ENCODE measurements at regions not wholly inside any gene's neighbourhood (a gene's known extent, or its start where the extent isn't known, plus 50 kb on each side); places are given as distances from the start of the nearest gene placed in this dataset.
"Not testable (repeated sequence)": the region's sequence is repeated elsewhere in the genome, so short reads cannot be mapped to it uniquely, and the experiment has no call there.

DNA sequence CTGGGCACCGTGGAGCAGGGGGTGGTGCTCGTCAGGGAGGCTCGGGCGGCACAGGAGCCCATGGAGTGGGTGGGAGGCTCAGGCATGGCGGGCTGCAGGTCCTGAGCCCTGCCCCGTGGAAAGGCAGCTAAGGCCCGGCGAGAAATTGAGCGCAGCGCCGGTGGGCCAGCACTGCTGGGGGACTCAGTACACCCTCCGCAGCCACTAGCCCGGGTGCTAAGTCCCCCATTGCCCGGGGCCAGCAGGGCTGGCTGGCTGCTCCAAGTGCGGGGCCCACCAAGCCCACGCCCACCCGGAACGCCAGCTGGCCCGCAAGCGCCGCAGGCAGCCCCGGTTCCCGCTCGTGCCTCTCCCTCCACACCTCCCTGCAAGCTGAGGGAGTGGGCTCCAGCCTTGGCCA lies 216.3 kb downstream of the RAP2B start:
- DNase-seq: not testable (repeated sequence)

DNA sequence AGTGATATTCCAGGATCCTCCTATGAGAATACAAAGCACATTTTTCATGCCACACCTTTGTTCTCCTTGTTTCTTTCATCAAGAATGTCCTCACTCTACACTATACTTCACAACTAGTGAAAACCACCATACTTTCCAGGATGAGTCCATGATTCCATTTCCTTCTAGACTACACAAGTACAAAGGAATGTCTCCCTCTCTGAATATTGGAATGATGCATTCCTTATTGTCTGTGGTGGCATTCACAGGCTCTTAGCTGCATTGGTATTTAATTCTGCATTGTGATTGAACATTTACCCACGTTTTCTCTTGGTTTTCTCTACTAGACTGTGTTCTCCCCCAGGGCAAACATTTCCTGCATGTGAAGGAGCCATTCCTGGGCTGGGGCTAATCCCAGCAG lies 217.5 kb downstream of the RAP2B start:
- no peak for DNase-seq

GRCh38 chr3:153385343-153385742 lies 223.3 kb downstream of the RAP2B start:
- no peak for DNase-seq

GRCh38 chr3:153392363-153392762 lies 230.3 kb downstream of the RAP2B start:
- DNase-seq: no peak

DNA sequence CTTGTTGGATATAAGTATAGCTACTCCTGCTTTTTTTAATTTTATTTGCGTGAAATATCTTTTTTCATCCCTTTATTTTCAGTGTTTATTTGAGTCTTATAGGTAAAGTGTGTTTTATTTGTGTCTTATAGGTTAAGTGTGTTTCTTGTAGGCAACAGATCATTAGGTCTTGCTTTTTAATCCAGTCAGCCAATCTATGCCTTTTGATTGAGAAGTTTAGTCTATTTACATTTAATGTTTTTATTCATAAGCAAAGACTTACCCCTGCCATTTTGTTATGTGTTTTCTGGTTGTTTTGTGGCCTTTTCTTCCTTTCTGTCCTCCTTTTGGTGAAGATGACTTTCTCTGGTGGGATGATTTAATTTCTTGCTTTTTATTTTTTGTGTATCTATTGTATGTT lies 232.0 kb downstream of the RAP2B start:
- no peak for DNase-seq

DNA sequence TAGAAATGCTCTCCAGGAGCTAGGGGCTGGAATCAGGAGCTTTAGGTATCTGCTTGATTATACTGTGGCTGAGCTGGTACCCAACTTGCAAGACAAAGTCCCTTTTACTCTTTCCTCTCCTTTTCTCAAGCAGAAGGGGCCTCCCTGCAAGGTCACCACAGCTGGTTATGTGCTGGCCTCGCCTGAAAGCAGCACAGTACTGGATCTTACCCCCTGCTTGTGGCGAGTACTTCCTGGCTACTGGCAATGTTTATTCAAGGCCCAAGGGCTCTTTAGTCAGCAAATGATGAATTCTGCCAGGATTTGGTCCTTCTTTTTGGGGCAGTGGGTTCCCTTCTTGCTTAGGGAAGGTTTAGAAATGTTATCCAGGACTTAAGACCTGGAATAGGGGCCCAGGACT lies 234.6 kb downstream of the RAP2B start:
- DNase-seq: no peak

- no peak for DNase-seq
Measured at GRCh38 chr3:153397794-153398193, 235.8 kb downstream of the RAP2B start.

- no peak for DNase-seq
Measured at GRCh38 chr3:153399636-153400035, 237.6 kb downstream of the RAP2B start.

DNA sequence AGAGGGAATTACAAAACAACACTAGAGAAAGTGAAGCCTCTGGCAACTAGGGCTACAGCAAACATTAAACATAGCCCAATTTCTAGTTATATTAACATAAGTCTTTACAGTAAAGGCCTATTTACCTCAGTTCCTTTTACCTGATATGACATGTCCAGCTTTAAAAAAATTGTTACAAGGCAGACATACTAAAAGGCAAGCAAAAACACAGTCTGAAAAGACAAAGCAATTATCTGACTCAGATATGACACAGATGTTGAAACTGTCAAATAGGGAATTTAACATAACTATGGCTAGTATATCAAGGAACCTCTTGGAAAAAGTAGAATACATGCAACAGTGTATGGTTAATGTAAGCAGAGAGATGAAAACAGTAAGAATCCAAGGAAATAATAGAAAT lies 238.6 kb downstream of the RAP2B start:
- no peak for DNase-seq

DNA sequence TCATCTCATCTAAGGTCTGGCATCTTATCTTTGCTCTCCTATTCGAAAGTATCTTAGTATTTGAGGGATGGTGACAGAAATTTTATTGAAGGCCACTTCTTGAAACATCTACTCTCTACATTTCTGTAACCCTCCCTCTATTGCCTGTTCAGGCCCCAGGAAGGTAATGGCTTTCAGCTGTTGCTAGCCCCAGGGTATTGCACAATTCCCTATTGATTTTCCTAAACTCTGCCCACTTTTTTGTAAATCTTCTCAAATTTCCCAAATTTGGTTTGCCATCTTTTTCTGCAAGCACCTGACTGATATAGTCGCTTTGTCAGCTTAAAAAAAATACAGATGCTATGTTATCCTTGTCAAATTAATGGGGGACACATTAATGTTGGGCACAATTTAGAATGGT lies 242.1 kb downstream of the RAP2B start:
- DNase-seq: no peak

GRCh38 chr3:153405320-153405719 lies 243.3 kb downstream of the RAP2B start:
- DNase-seq: not testable (repeated sequence)

DNA sequence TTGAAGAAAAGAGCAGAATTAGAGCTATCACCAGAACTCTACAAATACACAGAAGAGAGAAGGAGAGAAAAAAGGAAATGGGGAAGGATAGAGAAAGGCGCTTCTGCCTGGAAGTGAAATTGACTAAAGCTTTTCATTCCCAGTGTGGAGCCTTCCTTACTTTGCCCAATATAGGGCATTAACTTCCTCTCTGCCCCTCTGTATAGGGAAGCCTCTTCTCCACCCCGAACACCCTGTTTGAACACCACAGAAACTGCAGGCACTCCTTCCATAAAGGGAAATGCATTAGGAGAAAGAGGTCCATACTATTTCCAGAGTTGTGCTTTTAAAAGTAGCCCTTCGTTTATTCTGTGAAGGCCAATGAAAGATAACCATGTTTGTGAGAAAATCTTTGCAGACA lies 248.5 kb downstream of the RAP2B start:
- DNase-seq: no peak

GRCh38 chr3:153414982-153415381 lies 253.0 kb downstream of the RAP2B start:
- no peak for DNase-seq

- no peak for DNase-seq
Measured at GRCh38 chr3:153422314-153422713, 260.3 kb downstream of the RAP2B start.

- DNase-seq: not testable (repeated sequence)
Measured at GRCh38 chr3:153423820-153424219, 261.8 kb downstream of the RAP2B start.

- DNase-seq: no peak
Measured at GRCh38 chr3:153426344-153426743, 264.3 kb downstream of the RAP2B start.

DNA sequence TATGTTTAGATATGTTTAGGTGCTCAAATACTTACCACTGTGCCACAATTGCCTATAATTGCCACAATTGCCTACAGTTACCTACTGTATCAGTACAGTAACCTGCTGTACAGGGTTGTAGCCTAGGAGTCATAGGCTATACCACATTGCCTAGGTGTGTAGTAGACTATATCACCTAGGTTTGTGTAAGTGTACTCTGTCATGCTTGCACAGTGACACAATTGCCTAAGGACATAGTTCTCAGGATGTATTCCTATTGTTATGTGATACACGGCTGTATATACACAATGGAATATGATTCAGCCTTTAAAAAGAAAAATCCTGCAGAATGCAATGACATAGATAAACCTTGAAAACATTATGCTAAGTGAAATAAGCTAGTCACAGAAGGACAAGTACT lies 264.8 kb downstream of the RAP2B start:
- no peak for DNase-seq

DNA sequence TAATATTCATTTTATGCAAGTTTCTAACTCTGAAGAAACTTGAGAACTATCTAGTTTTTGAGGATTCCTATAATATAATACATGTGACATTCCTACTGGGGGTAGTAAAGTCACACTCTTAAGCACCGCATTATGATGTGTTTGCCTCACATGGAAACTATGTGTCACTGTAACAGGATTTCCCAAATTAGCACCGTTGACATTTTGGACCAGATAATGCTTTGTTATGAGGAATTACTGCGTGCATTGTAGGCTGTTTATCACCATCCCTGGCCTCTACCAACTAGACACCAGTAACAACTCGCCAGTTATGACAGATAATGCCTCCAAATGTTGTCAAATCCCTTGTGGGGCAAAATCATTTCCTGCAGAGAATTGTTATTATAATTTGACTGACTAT lies 267.8 kb downstream of the RAP2B start:
- DNase-seq: no peak

GRCh38 chr3:153431076-153431475 lies 269.1 kb downstream of the RAP2B start:
- no peak for DNase-seq

DNA sequence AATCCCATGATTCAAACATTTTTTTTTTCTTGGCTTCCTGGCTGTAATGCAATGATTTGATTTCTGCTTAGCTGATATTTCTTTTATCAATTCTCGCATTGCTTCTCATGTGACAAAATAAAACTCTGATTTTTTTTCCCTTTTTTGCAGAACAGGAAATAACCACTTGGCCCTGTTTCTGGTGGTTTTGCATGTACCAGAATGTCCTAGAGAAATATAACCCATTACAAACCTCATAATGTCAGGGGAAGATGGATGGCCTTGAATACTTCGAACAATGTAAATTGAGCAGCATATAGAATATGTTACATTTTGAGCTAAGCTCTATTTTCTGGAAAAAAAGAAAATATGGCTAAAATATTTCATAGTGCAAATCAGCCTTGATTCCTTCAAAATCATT lies 275.6 kb downstream of the RAP2B start:
- DNase-seq: no peak

DNA sequence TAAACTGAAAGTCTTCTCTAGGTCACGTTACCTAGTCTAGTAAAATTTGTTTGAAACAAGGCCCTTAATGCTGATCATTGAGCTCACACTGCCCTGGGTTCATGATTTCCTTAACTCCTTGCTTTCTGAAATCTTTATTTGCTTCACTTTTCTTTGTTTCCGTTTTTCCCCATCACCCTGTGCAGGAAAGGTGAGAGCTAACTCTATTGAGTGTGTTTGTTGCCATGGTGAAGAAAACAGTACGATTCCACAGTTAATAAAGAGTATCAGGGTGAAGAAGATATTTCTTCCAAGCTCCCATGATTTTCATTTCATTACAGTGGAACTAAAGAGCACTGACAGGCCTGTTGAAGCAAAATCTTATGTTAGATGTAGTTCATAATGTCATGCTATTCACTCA lies 276.2 kb downstream of the RAP2B start:
- no peak for DNase-seq

- no peak for DNase-seq
Measured at GRCh38 chr3:153439780-153440179, 277.8 kb downstream of the RAP2B start.

DNA sequence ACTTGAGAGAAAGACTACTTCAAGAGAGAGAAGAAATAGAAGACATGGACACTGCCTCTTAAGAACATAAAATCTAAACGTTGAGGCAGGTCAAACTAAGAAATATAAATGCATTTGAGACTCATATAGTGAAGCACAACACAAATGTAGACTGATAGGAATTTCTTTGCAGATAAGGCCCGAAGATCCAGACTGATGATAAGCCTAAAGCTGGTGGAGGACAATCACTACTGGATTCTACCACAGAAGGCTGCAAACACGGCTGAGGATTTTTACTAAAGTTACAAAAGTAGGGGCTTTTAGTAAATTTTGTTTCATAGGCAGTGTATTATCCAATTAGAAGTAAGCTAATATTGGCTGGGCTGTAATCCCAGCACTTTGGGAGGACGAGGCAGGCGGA lies 278.3 kb downstream of the RAP2B start:
- DNase-seq: no peak

GRCh38 chr3:153442386-153442785 lies 280.4 kb downstream of the RAP2B start:
- DNase-seq: no peak

GRCh38 chr3:153442799-153443487 lies 280.9 kb downstream of the RAP2B start:
- no peak for DNase-seq

DNA sequence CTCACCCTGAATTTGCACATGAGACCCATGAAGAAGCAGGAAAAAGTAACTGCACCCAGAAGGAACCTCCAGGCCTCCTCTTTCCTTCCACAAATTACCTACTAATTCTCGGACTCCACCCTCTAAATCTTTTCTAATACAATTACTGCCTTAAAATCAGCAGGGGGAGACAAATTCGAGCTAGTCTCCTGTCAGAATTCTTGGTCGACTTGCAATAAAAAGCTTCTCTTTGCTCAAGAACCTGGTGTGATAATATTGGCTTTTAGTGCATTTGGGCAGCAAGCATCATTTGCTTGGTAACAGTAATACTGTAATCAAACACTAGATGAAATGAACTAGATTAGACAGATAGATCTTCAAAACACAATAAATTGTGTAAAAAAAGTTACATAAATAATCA lies 281.9 kb downstream of the RAP2B start:
- DNase-seq: no peak

Measured in stimulated activated CD4-positive, alpha-beta T cell treated with anti-CD3 and anti-CD28 coated beads, Interleukin-1b, Interleukin-23, amount 100 ng/mL, for 48 hours (primary cell).